PFSK-1 (cell line): ENCODE measurements at regions not wholly inside any gene's neighbourhood (a gene's known extent, or its start where the extent isn't known, plus 50 kb on each side); places are given as distances from the start of the nearest gene placed in this dataset.

Source experiments
- FOXP2 ChIP-seq: optimal IDR thresholded peaks from 2 replicates; pipeline ENCODE3; 2011; ENCODE audit warnings: borderline replicate concordance, control low read depth, inconsistent platforms; ENCODE audit not compliant: insufficient read depth; ENCODE audit errors: extremely low read length, extremely low read depth
- POLR2AphosphoS5 ChIP-seq: IDR thresholded peaks from 2 replicates; pipeline ENCODE4 v1.6.1; 2012; ENCODE audit warnings: low read depth, mild to moderate bottlenecking, control low read depth, low read length, moderate library complexity
- SIN3A ChIP-seq: IDR thresholded peaks from 2 replicates; pipeline ENCODE4 v1.6.1; 2012; ENCODE audit warnings: mild to moderate bottlenecking, low read length, moderate library complexity, borderline replicate concordance; ENCODE audit not compliant: insufficient read depth
- TF ChIP-seq, protein P1 (sequence below), 2 experiments: IDR thresholded peaks; 2 replicates each; pipeline versions ENCODE4 v1.6.1 to v1.8.0; 2011 to 2012; ENCODE audit warnings: low read depth in 2 of 2, low read length in 2 of 2, control low read depth in 1 of 2, inconsistent platforms in 1 of 2, mild to moderate bottlenecking in 1 of 2, moderate library complexity in 1 of 2; ENCODE audit not compliant: insufficient read depth in 1 of 2

DNA sequence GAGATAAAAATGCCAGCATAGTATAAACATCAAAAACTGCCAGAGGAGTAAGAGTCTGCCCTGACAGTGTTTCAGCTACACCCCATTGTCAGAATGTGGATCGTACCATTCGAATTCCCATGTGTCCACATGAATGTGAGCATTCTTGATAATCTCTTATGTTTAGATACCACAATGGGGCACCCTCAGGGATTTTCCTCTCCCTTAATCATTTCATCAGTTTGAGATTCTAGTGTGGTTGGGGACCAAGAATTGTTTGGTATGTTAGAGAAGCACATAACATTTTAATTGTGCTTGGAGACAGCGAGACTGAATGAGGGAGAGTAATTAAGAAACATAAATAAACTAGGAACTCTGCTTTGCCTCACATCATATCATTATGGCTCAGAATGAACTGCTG is 120.2 kb downstream of the ZC3H11B start:
- TF ChIP-seq SIN3A (no peak), FOXP2 (no peak), POLR2AphosphoS5 (no peak)
- TF ChIP-seq, protein P1, sequence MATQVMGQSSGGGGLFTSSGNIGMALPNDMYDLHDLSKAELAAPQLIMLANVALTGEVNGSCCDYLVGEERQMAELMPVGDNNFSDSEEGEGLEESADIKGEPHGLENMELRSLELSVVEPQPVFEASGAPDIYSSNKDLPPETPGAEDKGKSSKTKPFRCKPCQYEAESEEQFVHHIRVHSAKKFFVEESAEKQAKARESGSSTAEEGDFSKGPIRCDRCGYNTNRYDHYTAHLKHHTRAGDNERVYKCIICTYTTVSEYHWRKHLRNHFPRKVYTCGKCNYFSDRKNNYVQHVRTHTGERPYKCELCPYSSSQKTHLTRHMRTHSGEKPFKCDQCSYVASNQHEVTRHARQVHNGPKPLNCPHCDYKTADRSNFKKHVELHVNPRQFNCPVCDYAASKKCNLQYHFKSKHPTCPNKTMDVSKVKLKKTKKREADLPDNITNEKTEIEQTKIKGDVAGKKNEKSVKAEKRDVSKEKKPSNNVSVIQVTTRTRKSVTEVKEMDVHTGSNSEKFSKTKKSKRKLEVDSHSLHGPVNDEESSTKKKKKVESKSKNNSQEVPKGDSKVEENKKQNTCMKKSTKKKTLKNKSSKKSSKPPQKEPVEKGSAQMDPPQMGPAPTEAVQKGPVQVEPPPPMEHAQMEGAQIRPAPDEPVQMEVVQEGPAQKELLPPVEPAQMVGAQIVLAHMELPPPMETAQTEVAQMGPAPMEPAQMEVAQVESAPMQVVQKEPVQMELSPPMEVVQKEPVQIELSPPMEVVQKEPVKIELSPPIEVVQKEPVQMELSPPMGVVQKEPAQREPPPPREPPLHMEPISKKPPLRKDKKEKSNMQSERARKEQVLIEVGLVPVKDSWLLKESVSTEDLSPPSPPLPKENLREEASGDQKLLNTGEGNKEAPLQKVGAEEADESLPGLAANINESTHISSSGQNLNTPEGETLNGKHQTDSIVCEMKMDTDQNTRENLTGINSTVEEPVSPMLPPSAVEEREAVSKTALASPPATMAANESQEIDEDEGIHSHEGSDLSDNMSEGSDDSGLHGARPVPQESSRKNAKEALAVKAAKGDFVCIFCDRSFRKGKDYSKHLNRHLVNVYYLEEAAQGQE (IDR thresholded peaks at IDR 0.05; ENCODE audit: insufficient read depth in 1 of 2, low read depth in 2 of 2, low read length in 2 of 2): no peak
